Kidney (tissue), 13 donors: ENCODE measurements at regions not wholly inside any gene's neighbourhood (a gene's known extent, or its start where the extent isn't known, plus 50 kb on each side); places are given as distances from the start of the nearest gene placed in this dataset.
A peak's percentile ranks its signal among the peaks of the same experiment; 100 is the strongest.
"Not testable (repeated sequence)": the region's sequence is repeated elsewhere in the genome, so short reads cannot be mapped to it uniquely, and the experiment has no call there.

ENCODE experiments used
- DNase-seq, 5 donors: peaks; one replicate each; pipeline ENCODE4 v3.0.0-alpha.2; 2013 to 2020
- FAIRE-seq: peaks from 2 replicates; lab custom pipeline; 2012; peaks lifted over from hg19 to GRCh38; lab: Jason Lieb, UNC
- H3K27ac ChIP-seq, 2 donors: one replicate each; pipeline ENCODE4 v1.7.0; 2013; ENCODE audit warnings: low read depth in 2 of 2, low read length in 2 of 2, inconsistent platforms in 1 of 2
- H3K27me3 ChIP-seq: one replicate; pipeline ENCODE4 v1.7.1; 2013; ENCODE audit warnings: low read length, inconsistent platforms; ENCODE audit not compliant: control insufficient read depth, insufficient read depth
- H3K36me3 ChIP-seq, 3 donors: one replicate each; pipeline versions ENCODE4 v1.7.0 to v1.7.1; 2013; ENCODE audit warnings: low read length in 3 of 3, control low read depth in 1 of 3, inconsistent platforms in 1 of 3; ENCODE audit not compliant: insufficient read depth in 3 of 3, control insufficient read depth in 2 of 3
- H3K4me1 ChIP-seq, 3 donors: one replicate each; pipeline versions ENCODE4 v1.7.0 to v1.7.1; 2013; ENCODE audit warnings: low read length in 3 of 3, inconsistent platforms in 1 of 3, low read depth in 1 of 3; ENCODE audit not compliant: control insufficient read depth in 2 of 3, insufficient read depth in 2 of 3
- H3K4me3 ChIP-seq, 3 donors: one replicate each; pipeline versions ENCODE4 v1.7.0 to v1.8.1; 2013; ENCODE audit warnings: low read length in 3 of 3, control low read depth in 1 of 3, inconsistent platforms in 1 of 3
- H3K9ac ChIP-seq, 3 donors: one replicate each; pipeline versions ENCODE4 v1.7.0 to v1.7.1; 2013; ENCODE audit warnings: low read length in 3 of 3, control low read depth in 1 of 3, inconsistent platforms in 1 of 3
- H3K9me3 ChIP-seq, 3 donors: one replicate each; pipeline versions ENCODE4 v1.7.0 to v1.7.1; 2013; ENCODE audit warnings: low read length in 3 of 3, control low read depth in 1 of 3, inconsistent platforms in 1 of 3; ENCODE audit not compliant: control insufficient read depth in 2 of 3, insufficient read depth in 1 of 3
- CTCF ChIP-seq: IDR thresholded peaks from 3 replicates; pipeline ENCODE4 v1.5.1; 2012; ENCODE audit warnings: mild to moderate bottlenecking, moderate library complexity, borderline replicate concordance; ENCODE audit not compliant: insufficient read depth; ENCODE audit errors: extremely low read depth
- intact Hi-C: fragments of 100-400 bp; cut with DNase I; formaldehyde crosslinking; loops from one replicate; pipeline ENCODE4 v1.11.1; 2022
- donor health status: control.
- donor health status: control.
- donor health status: control.
- donor health status: control.
- donor health status: control.
- donor health status: DM: yes; HTN: yes; CAD: no.
- donor health status: Normal renal cell carcinoma (clear cell type).

- DNase-seq (no peak), FAIRE-seq (no peak)
- Histone ChIP-seq H3K27me3 (no peaks in the 10 kb centered on the region), H3K9ac (no peak overlapping the region), H3K4me3 (no peak overlapping the region), H3K36me3 (no peaks in the 10 kb centered on the region), H3K9me3 (no peaks in the 10 kb centered on the region), H3K27ac (peak overlapping the region in 1 of 2 donors; percentile 15), H3K4me1 (no peaks in the 10 kb centered on the region)
- TF ChIP-seq CTCF, result no peak
- intact Hi-C loops, result no loop called here
These were observed 97.4 kb upstream of the ALDH1A1 start for GRCh38 chr9:73050065-73050816.

- no peak overlapping the region for H3K4me3 ChIP-seq
- no peak for DNase-seq
- H3K36me3 ChIP-seq, result no peaks in the 10 kb centered on the region
- FAIRE-seq, result no peak
- TF ChIP-seq CTCF, result no peak
- no peaks in the 10 kb centered on the region for H3K4me1 ChIP-seq
- H3K9me3 ChIP-seq, result no peaks in the 10 kb centered on the region
- no peaks in the 10 kb centered on the region for H3K27me3 ChIP-seq
- intact Hi-C loops, result no loop called here
- no peak overlapping the region for H3K27ac ChIP-seq
- no peak overlapping the region for H3K9ac ChIP-seq
These were observed 96.4 kb upstream of the ALDH1A1 start for GRCh38 chr9:73049280-73049679.

DNA sequence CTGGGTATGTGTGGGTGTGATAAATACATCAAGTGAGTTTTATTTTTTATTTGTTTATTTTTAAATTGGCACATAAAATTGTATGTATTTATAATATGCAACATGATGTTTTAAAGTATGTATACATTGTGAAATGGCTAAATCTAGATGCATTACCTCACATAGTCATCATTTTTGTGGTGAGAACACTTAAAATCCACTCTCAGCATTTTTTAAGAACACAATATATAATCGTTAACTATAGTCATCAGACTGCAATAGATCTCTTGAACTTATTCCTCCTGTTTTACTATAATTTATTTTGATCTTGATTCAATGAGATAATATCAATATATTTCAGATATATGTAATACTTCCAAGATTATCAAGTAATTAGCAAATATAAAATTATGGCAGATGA lies 93.9 kb upstream of the ALDH1A1 start:
- TF ChIP-seq CTCF, result no peak
- H3K36me3 ChIP-seq, result no peaks in the 10 kb centered on the region
- no peak overlapping the region for H3K27ac ChIP-seq
- no peaks in the 10 kb centered on the region for H3K4me1 ChIP-seq
- peak; percentile 53 for FAIRE-seq
- intact Hi-C loops, result no loop called here
- no peak overlapping the region for H3K9ac ChIP-seq
- no peak for DNase-seq
- no peak overlapping the region for H3K4me3 ChIP-seq
- no peaks in the 10 kb centered on the region for H3K9me3 ChIP-seq
- no peaks in the 10 kb centered on the region for H3K27me3 ChIP-seq

DNA sequence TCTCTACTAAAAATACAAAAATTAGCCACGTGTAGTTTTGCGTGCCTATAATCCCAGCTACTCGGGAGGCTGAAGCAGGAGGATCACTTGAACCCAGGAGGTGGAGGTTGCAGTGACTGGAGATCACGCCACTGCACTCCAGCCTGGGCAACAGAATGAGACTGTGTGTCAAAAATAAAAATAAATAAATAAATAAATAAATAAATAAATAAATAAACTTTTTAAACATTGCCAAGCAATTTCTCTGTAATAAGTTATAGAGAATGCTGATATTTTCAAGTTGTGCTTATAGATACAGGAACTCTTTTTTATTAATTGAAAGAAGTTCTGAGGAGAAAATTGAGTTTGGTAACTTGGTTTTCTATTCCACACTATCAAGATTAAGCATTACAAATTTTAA lies 91.9 kb upstream of the ALDH1A1 start:
- H3K4me3 ChIP-seq, H3K27me3 ChIP-seq, intact Hi-C loops, FAIRE-seq, H3K9me3 ChIP-seq, H3K4me1 ChIP-seq, DNase-seq, H3K9ac ChIP-seq, H3K36me3 ChIP-seq, H3K27ac ChIP-seq: not testable (repeated sequence)
